GM12875 (cell line): ENCODE measurements at regions not wholly inside any gene's neighbourhood (a gene's known extent, or its start where the extent isn't known, plus 50 kb on each side); places are given as distances from the start of the nearest gene placed in this dataset.

ENCODE experiments used
- H3K4me3 ChIP-seq: one replicate; pipeline ENCODE4 v1.5.1; 2011; ENCODE audit warnings: low read depth, low read length, control low read depth
- CTCF ChIP-seq: IDR thresholded peaks from 2 replicates; pipeline ENCODE4 v1.5.1; 2011; ENCODE audit warnings: low read depth, mild to moderate bottlenecking, control low read depth, inconsistent platforms, low read length, moderate library complexity, borderline replicate concordance; ENCODE audit not compliant: insufficient read depth

- TF ChIP-seq CTCF = no peak
- no peak overlapping the region for H3K4me3 ChIP-seq
Measured at GRCh38 chr5:103919506-103919905, 356.9 kb upstream of the NUDT12 start.

- H3K4me3 ChIP-seq = no peak overlapping the region
- TF ChIP-seq CTCF = no peak
Measured at GRCh38 chr5:103918668-103919367, 356.2 kb upstream of the NUDT12 start.

GRCh38 chr5:103915081-103915480 lies 352.5 kb upstream of the NUDT12 start:
- TF ChIP-seq CTCF = no peak
- no peak overlapping the region for H3K4me3 ChIP-seq

- H3K4me3 ChIP-seq = no peak overlapping the region
- no peak for TF ChIP-seq CTCF
Measured at GRCh38 chr5:103910786-103911185, 348.2 kb upstream of the NUDT12 start.

- no peak overlapping the region for H3K4me3 ChIP-seq
- no peak for TF ChIP-seq CTCF
Measured at GRCh38 chr5:103910011-103910410, 347.4 kb upstream of the NUDT12 start.

- no peak for TF ChIP-seq CTCF
- H3K4me3 ChIP-seq = no peak overlapping the region
Measured at GRCh38 chr5:103909391-103909790, 346.8 kb upstream of the NUDT12 start.

- H3K4me3 ChIP-seq = no peak overlapping the region
Measured at GRCh38 chr5:103908336-103909080, 345.9 kb upstream of the NUDT12 start.

More at GRCh38 chr5:103908336-103909080, 345.9 kb upstream of the NUDT12 start:
- TF ChIP-seq CTCF = no peak
